HepG2 (cell line): ENCODE measurements at regions not wholly inside any gene's neighbourhood (a gene's known extent, or its start where the extent isn't known, plus 50 kb on each side); places are given as distances from the start of the nearest gene placed in this dataset.

Source experiments
- ATAC-seq: fragments of 200-7000 bp; cut with Tn5 transposase; 3 replicates; pipeline ENCODE4 v1.9.1; 2020; ENCODE audit warnings: mild to moderate bottlenecking, moderate library complexity
- BruUV-seq: library from RNA; stranded (reverse); fragments of 400-500 nt; replicated peaks from 2 replicates; lab custom pipeline; 2021; lab: Mats Ljungman, UMichigan
- CTCF ChIA-PET: fragments of 300-600 bp; formaldehyde crosslinking; extraction: SDS; loops from one replicate; lab custom pipeline; 2021; ENCODE audit warnings: low total read pairs, inconsistent platforms, low intra/inter-chr PET ratio; lab: Yijun Ruan, JAX
- POLR2A ChIA-PET: fragments of 350-600 bp; sonication (Branson Sonifier 250); formaldehyde crosslinking; loops from one replicate; lab custom pipeline; 2020; ENCODE audit warnings: antibody characterized with exemption, inconsistent platforms; lab: Yijun Ruan, JAX
- DNase-seq: peaks from one replicate; pipeline ENCODE4 v3.0.0-alpha.2; 2015; ENCODE audit warnings: low spot score
- FAIRE-seq: peaks from 3 replicates; lab custom pipeline; 2011; peaks lifted over from hg19 to GRCh38; lab: Jason Lieb, UNC
- H2AFZ ChIP-seq: one replicate; pipeline ENCODE4 v1.6.1; 2011; ENCODE audit warnings: low read length, inconsistent platforms
- H3K27ac ChIP-seq: fragments of 300-600 bp; 3 replicates; pipeline ENCODE4 v1.8.0; 2011; ENCODE audit warnings: mixed run types, mild to moderate bottlenecking, mixed read lengths, low read length, inconsistent platforms; ENCODE audit not compliant: insufficient read depth; ENCODE audit errors: extremely low read length
- H3K27me3 ChIP-seq, 2 experiments: fragments of 200-600 bp in 1 of 2; 2 replicates in 1 of 2; 3 replicates in 1 of 2; pipeline versions ENCODE4 v1.6.0 to v1.8.0; 2011; ENCODE audit warnings: low read length in 2 of 2, mild to moderate bottlenecking in 2 of 2, moderate library complexity in 2 of 2, inconsistent platforms in 1 of 2; ENCODE audit not compliant: insufficient read depth in 2 of 2, control insufficient read depth in 1 of 2
- H3K36me3 ChIP-seq, 2 experiments: fragments of 200-600 bp in 1 of 2; replicated peaks in 1 of 2; 2 replicates in 1 of 2; 3 replicates in 1 of 2; pipeline versions ENCODE4 v1.5.1 to v1.8.0; 2011; ENCODE audit warnings: low read length in 2 of 2, inconsistent platforms in 1 of 2; ENCODE audit not compliant: insufficient read depth in 2 of 2, control insufficient read depth in 1 of 2
- H3K4me1 ChIP-seq: 2 replicates; pipeline ENCODE4 v1.5.1; 2012; ENCODE audit warnings: low read length, inconsistent platforms; ENCODE audit not compliant: insufficient read depth
- H3K4me2 ChIP-seq: 2 replicates; pipeline ENCODE4 v1.6.0; 2011; ENCODE audit warnings: low read depth, low read length, inconsistent platforms
- H3K4me3 ChIP-seq, 3 experiments: fragments of 200-600 bp in 1 of 3; sonication (generic), shearing (Covaris generic) in 1 of 3; replicated peaks in 1 of 3; 2 replicates each; pipeline ENCODE4 v1.5.1; 2011 to 2016; ENCODE audit warnings: low read length in 3 of 3, inconsistent platforms in 2 of 3, low read depth in 2 of 3, mild to moderate bottlenecking in 2 of 3, control low read depth in 1 of 3, mixed read lengths in 1 of 3; ENCODE audit not compliant: insufficient read depth in 1 of 3
- H3K79me2 ChIP-seq: one replicate; pipeline ENCODE4 v1.6.1; 2011; ENCODE audit warnings: low read length, inconsistent platforms; ENCODE audit not compliant: insufficient read depth
- H3K9ac ChIP-seq: 2 replicates; pipeline ENCODE4 v1.6.0; 2011; ENCODE audit warnings: mild to moderate bottlenecking, low read depth, low read length, inconsistent platforms; ENCODE audit not compliant: insufficient read depth
- H3K9me3 ChIP-seq: 2 replicates; pipeline ENCODE4 v1.5.1; 2012; ENCODE audit warnings: mild to moderate bottlenecking, low read length
- H4K20me1 ChIP-seq: 2 replicates; pipeline ENCODE4 v1.6.0; 2011; ENCODE audit warnings: inconsistent platforms, mild to moderate bottlenecking, low read length, moderate library complexity; ENCODE audit not compliant: insufficient read depth
- MAFG ChIP-seq: sonication (generic); formaldehyde crosslinking; IDR thresholded peaks from 2 replicates; pipeline ENCODE4 v1.5.1; 2020; ENCODE audit warnings: mild to moderate bottlenecking, missing genetic modification reagents
- MATR3 ChIP-seq: sonication (generic); formaldehyde crosslinking; IDR thresholded peaks from 2 replicates; pipeline ENCODE4 v1.4.0; 2020; ENCODE audit warnings: missing genetic modification reagents
- MTA3 ChIP-seq: sonication (generic); formaldehyde crosslinking; IDR thresholded peaks from 2 replicates; pipeline ENCODE4 v1.4.0; 2020; ENCODE audit warnings: missing genetic modification reagents
- MXD1 ChIP-seq: sonication (generic); formaldehyde crosslinking; IDR thresholded peaks from 2 replicates; pipeline ENCODE4 v1.4.0; 2020; ENCODE audit warnings: mild to moderate bottlenecking, missing genetic modification reagents
- NCOA2 ChIP-seq: sonication (generic); formaldehyde crosslinking; IDR thresholded peaks from 2 replicates; pipeline ENCODE4 v1.8.0; 2022; ENCODE audit warnings: inconsistent platforms
- NFAT5 ChIP-seq: sonication (generic); formaldehyde crosslinking; IDR thresholded peaks from 2 replicates; pipeline ENCODE4 v1.4.0; 2020; ENCODE audit warnings: missing genetic modification reagents
- SNAI1 ChIP-seq: sonication (generic); formaldehyde crosslinking; IDR thresholded peaks from 2 replicates; pipeline ENCODE4 v1.5.0; 2020; ENCODE audit warnings: mild to moderate bottlenecking, missing genetic modification reagents, borderline replicate concordance
- YEATS4 ChIP-seq: sonication (generic); formaldehyde crosslinking; IDR thresholded peaks from 2 replicates; pipeline ENCODE4 v1.4.0; 2020; ENCODE audit warnings: missing genetic modification reagents, borderline replicate concordance
- ZNF44 ChIP-seq: sonication (generic); formaldehyde crosslinking; IDR thresholded peaks from 2 replicates; pipeline ENCODE4 v1.5.1; 2020; ENCODE audit warnings: mild to moderate bottlenecking, missing genetic modification reagents
- ZNF512B ChIP-seq: sonication (generic); formaldehyde crosslinking; IDR thresholded peaks from 2 replicates; pipeline ENCODE4 v1.5.1; 2020; ENCODE audit warnings: missing genetic modification reagents, mild to moderate bottlenecking, borderline replicate concordance
- ZNF841 ChIP-seq: sonication (generic); formaldehyde crosslinking; IDR thresholded peaks from 2 replicates; pipeline ENCODE4 v1.8.1; 2023; ENCODE audit warnings: missing genetic modification reagents, borderline replicate concordance
- WGBS: methylation state at CpG from one replicate; pipeline ENCODE4 v1.1.6; 2017; ENCODE audit warnings: low lambda C conversion rate; 5-methylcytosine and 5-hydroxymethylcytosine counted together
- in situ Hi-C: cut with HindIII; loops from 2 replicates; pipeline ENCODE4 v1.10.0; 2017; ENCODE audit warnings: low pct_unique_long_range_greater_than_20kb; ENCODE audit not compliant: extremely low pct_ligation_motif_present
- intact Hi-C: fragments of 100-400 bp; cut with micrococcal nuclease; formaldehyde crosslinking; loops from one replicate; pipeline ENCODE4 v1.10.0; 2022; ENCODE audit not compliant: unreplicated experiment
- TF ChIP-seq, protein P1 (sequence below): sonication (generic); formaldehyde crosslinking; IDR thresholded peaks from 2 replicates; pipeline ENCODE4 v1.4.0; 2020; ENCODE audit warnings: mild to moderate bottlenecking, missing genetic modification reagents, borderline replicate concordance

GRCh38 chr6:4591218-4591617, 185.0 kb upstream of the CDYL start (continued):
- no peak for TF ChIP-seq YEATS4 (CRISPR knock-in tag)

GRCh38 chr6:4589295-4589694, 186.9 kb upstream of the CDYL start:
- in situ Hi-C loops: no loop called here
- H3K27ac ChIP-seq: no peak overlapping the region
- no peaks in the 10 kb centered on the region for H3K4me1 ChIP-seq
- no peak overlapping the region for H2AFZ ChIP-seq
- peaks cover 2 to 50% of the 10 kb centered on the region in 2 experiments; a peak in 4 of 5 replicates for H3K27me3 ChIP-seq
- no peaks in the 10 kb centered on the region for H3K36me3 ChIP-seq
- intact Hi-C loops: no loop called here
- no peaks in the 10 kb centered on the region for H3K79me2 ChIP-seq
- POLR2A ChIA-PET: no interaction called here
- ATAC-seq: no peak
- FAIRE-seq: no peak
- CTCF ChIA-PET: no interaction called here
- WGBS: no CpG with 5 or more reads among the region's 2 CpGs
- no peak overlapping the region for H3K9ac ChIP-seq
- no peaks in the 10 kb centered on the region for H4K20me1 ChIP-seq
- DNase-seq: no peak
- H3K4me3 ChIP-seq: no peak overlapping the region
- no peak overlapping the region for H3K4me2 ChIP-seq
- no TSS peak for BruUV-seq
- TF ChIP-seq, protein P1, sequence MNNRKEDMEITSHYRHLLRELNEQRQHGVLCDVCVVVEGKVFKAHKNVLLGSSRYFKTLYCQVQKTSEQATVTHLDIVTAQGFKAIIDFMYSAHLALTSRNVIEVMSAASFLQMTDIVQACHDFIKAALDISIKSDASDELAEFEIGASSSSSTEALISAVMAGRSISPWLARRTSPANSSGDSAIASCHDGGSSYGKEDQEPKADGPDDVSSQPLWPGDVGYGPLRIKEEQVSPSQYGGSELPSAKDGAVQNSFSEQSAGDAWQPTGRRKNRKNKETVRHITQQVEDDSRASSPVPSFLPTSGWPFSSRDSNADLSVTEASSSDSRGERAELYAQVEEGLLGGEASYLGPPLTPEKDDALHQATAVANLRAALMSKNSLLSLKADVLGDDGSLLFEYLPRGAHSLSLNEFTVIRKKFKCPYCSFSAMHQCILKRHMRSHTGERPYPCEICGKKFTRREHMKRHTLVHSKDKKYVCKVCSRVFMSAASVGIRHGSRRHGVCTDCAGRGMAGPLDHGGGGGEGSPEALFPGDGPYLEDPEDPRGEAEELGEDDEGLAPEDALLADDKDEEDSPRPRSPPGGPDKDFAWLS (CRISPR knock-in tag): no peak
- TF ChIP-seq MXD1 (no peak), NCOA2 (CRISPR knock-in tag) (no peak), ZNF44 (no peak), MAFG (CRISPR knock-in tag) (no peak), ZNF841 (CRISPR knock-in tag) (no peak), MTA3 (CRISPR knock-in tag) (no peak), SNAI1 (CRISPR knock-in tag) (no peak), MATR3 (no peak), NFAT5 (CRISPR knock-in tag) (no peak), ZNF512B (CRISPR knock-in tag) (no peak)
- no peaks in the 10 kb centered on the region for H3K9me3 ChIP-seq
